Brain pericyte (primary cell): ENCODE measurements at regions not wholly inside any gene's neighbourhood (a gene's known extent, or its start where the extent isn't known, plus 50 kb on each side); places are given as distances from the start of the nearest gene placed in this dataset.

Source experiments
- DNase-seq: peaks from one replicate; pipeline ENCODE4 v3.0.0-alpha.2; 2012; ENCODE audit warnings: low read depth, low spot score

GRCh38 chr7:81648716-81649115 is 121.1 kb downstream of the HGF start:
- DNase-seq, result no peak

GRCh38 chr7:81645435-81645834 is 124.4 kb downstream of the HGF start:
- DNase-seq, result no peak

DNA sequence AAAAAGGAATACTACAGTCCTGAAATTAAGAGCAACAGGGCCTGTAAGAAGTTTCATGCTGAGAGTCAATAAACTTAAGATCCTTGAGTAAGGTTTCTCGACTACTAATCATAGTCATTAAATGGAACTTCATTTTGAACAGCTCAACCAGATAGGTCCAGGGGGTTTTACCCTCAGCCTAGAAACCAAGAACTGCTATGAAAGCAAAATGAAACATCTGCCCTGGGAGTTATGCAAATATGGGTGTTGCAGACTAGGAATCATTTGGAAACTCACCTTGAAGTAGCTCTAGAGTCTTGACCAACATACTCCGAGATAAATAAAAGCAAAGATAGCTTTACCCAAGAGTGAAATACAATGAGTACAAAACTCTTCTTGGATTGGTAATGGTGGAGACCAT is 128.0 kb downstream of the HGF start:
- no peak for DNase-seq

DNA sequence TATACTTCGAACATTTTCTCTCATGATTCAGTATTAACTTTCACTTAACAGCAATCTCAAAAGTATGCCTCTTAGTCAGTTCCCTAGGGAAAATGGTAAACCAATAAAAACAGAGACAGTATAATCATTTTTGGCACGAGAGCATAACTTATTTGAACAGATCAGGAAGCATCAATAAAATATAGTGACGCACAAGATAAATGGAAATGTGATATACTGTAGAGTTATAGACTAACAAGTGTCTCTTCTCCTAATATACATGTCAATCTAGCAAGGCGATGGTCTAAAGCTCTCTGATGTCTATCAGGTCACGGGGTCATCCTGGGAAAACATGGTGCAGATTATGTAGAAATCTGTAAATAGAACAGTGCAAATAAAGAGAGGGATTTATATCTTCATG is 131.6 kb downstream of the HGF start:
- DNase-seq, result peak; percentile 85

DNA sequence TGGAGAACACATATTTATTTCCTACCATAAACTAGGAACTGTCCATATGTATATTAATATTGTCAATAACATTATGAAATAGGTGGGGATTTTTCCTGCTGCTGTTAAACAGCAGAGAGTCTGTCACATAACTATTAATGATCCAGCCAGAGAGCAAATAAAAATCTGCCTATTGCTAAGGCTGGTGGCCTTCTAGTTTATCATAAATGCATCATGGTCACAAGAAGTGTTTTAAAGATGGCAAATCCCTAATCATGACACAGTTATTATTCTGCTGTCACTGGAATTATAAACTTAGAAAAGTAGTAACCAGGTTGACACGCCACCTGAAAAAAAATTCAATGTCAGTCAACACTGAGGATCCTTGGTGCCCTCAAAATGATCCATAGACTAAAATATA is 132.3 kb downstream of the HGF start:
- no peak for DNase-seq

GRCh38 chr7:81632418-81632817 is 137.4 kb downstream of the HGF start:
- DNase-seq, result no peak

- no peak for DNase-seq
These were observed 139.2 kb downstream of the HGF start for GRCh38 chr7:81630600-81630999.

DNA sequence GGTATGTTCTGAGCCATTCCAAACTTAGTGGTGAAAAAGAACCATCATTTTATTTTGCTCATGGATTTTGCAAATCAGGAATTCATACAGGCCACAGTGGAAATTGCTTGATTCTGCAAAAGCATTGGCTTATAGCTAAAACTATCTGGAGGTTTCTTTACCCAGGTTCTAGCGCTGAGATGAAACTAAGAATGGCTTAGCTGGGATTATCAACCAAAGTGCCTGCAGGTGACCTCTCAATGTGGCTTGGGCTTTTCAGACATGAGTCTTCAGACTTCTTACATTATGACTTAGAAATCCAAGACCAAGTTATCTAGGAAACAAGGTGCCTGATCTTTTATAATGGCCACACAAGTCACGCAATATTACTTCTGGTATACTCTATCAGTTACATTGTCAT is 140.1 kb downstream of the HGF start:
- DNase-seq, result no peak

DNA sequence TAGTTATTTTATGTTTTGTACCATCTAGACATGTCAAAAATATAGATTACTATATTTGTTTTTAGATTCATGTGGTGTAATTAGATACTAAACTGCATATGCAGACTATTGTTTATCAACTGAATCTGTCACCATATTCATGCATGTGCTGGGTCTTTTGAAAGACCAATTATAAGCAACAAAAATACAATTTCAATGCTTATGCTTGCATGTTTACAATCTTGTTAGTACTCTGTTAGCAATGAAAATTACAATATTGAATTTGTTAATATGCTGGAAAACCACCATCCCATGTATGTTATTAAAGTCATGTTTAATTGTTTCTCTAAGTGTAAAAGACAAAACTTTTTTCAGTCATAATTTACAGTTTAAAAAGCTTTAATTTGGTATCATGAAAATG is 140.9 kb downstream of the HGF start:
- DNase-seq, result no peak

- no peak for DNase-seq
These were observed 142.1 kb downstream of the HGF start for GRCh38 chr7:81627536-81628287.

DNA sequence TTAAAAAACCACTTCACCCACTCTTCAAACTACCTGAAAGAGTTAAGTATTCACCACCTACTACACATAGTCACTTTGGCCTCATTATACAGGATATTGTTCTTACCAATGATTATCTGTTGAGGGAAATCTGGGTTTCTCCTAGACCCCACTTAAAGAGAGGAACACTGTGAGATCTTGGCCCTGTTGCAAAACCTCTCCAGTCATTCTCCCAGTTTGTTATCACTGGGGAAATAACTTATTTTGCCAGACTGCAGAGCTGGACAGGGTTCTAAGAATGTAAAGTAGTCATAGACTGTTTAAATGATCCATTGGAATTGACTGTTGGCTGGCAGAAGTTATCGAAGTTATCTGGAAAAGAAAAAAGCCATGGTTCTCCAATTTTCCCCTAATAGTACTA is 143.8 kb downstream of the HGF start:
- DNase-seq, result no peak

DNA sequence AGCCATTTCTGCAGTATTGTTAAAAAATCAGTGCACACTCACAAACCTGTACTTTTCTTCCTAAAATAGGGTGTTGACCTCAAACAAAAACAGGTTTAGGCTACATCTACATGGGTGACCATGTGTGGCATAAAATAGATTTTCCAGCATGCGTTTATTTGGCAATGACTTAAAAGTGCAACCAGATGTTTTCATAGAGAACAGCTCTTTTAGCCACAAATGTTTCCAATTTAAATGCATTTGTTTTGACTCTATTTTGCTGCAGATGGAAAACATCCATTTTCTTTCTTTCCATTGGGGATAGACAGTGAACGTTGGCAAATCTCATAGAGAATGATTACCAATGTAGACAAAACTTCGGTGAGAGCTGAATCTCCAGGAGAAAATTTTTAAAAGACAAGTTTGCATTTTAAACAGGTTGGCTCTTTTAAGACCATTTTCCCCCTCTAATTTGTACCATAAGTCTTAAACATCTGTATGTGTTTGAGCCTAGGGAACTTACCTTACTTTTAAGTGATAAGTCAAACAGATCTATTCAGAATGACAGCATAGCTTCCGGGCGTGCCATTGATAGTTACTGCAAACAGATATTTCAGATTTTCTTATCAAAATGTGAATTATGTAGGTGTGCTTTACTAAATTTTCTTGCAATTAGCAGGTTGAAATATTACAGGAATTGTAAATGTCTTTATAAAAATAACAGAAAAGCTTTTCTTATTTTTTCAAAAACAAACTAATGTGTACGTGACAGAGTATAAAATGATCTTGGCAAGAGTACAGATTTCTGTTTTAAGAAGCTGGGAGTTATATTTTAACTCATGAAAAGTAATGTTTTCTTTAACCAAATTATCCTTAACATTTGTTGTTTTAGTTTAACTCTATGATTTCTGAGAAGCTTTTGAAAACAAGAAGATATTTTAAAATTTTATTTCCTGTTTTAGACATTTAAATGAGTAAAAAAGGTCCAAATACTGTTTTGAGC is 144.9 kb downstream of the HGF start:
- DNase-seq, result peak; percentile 67

GRCh38 chr7:81624021-81624592 is 145.7 kb downstream of the HGF start:
- DNase-seq, result no peak

DNA sequence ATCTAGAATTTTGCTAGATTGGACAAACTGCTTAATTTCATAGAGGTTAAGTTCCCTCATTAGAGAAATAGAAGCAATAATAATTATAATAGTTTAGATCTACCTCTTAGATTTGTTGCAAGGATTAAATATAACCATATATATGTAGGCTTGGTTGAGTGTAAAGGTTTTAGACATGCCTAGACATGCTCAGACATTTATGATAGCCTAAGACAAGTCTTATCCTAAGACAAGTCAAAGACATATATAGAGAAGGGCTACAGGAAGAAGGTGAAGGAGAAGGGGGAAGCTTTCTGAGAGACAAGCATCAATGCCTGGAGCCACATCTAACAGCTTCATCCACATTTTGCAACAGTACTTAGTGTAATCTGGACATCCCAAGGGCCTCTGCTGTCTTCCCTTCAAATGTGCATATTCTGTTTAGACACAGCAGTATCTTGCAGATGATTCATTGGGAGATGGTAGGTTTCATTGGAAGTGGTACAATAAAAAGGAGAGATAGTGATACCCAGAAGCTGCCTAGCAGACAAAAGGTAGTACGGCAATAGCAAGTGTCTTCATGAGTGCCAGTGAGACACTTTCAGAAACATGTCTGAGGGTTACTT is 146.5 kb downstream of the HGF start:
- DNase-seq, result no peak

DNA sequence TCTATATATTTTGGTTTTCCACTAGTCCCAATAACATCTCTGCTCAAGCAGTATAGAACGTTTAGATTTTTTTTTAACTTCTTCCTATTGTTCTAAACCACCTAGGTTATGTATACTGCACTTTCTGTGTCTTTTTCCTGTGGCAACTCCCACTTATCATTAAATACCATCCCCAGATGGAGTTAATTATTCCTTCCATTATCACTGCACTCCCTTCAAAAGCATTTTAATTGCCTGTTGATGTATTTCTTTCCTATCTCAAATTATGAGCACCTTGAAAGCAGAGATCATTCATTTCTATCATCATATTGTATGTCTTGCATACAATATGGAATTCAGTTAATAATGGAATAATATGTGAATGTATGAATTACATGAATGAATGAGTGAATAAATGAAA is 148.0 kb downstream of the HGF start:
- no peak for DNase-seq

DNA sequence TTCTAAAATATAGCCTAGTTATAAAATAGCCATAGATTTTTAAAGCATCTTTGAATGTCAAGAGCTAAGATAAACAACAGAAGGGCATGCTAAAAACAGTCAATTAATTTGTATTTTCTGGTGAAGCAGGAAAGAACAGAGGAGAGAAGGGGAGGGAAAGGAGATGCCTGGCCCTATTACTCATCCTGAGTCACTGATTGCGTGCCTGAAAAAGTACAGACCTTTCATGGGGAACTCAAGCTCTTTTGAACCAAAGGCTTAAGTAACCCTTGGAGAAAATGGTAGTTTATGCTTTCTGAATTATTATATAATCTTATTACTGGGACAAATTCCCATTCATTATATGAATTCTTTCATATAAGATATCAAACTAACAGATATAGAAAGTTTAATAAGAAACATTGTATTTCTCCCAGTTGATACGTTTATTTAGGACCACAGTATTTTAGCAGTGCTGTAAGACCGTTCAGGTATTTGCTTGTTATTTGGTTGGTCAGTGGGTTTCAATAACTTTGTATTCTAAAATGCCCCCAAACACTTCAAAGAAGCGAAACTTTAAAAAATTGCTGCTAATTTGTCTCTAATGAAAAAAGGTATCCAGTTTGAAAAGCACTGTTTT is 151.3 kb downstream of the HGF start:
- peak; percentile 69 for DNase-seq

GRCh38 chr7:81616951-81617350 is 152.9 kb downstream of the HGF start:
- DNase-seq, result peak; percentile 81

- no peak for DNase-seq
These were observed 158.0 kb downstream of the HGF start for GRCh38 chr7:81611805-81612204.

DNA sequence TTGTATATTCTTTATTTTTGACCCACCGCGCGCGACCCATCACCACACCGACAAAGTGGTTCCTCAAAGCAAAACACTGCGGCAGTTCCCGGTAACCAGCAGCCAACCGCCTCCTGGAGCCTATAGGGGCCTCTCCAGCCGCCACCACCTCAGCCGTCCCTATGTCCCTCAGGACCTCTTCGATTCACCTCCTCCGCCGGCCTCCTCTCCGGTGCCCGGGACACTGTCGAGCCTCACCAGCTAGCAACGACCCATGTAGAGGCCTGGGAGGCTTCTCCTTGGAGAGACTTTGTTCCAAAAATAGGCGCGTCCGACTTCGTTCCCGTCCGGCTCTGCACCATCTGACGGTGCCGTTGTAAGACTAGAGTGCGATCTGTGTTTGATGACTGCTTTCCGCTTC is 158.8 kb downstream of the HGF start:
- DNase-seq, result no peak

DNA sequence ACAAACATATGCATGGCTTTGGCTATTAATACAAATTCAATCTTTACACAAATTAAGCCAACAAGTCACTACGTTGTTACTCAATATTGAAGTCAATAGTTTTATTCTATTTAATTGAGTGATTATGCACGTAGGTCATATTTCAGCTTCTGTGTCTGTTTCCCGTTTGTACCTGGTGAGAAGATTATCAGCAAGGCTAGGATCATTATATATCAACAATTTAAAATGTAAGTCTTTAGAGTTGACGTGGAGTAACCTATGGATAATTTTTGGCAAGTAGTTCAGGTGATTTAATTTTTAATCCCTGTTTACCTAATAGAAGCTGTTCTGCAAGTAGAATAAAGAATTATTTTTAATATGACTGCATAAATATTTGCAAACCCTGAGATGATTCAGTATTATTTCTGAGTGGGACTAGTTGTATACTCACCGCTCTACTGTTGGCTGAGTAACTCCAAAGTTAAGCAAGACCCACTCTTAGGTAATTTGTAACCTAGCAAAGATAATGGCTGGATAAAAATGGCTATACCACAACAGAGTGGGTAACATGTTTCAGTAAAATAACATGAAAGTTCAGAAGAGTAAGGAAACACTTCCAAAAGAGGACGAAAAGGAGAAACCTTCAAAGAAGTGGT is 161.0 kb downstream of the HGF start:
- DNase-seq, result no peak

DNA sequence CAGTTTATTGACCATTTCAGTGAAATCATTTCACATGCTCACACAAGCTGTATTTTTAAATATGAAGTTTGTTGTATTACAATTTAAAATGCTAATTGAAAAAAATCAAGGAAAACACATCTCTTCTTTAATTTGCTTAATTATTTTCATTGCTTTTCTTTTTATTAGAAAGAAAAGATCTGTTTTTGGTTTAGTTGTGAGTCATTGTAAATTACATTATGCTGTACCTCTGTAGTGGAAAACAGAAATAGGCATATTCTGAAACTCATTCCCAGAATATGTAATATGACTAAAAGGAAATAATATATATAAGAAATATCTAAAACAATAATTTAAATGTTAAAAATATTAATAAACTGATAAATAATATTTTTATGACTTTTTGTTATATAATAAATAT is 161.9 kb downstream of the HGF start:
- DNase-seq, result no peak
